GM23338 (cell line): ENCODE measurements at regions not wholly inside any gene's neighbourhood (a gene's known extent, or its start where the extent isn't known, plus 50 kb on each side); places are given as distances from the start of the nearest gene placed in this dataset.

Experiments used
- ATAC-seq: fragments of 200-7000 bp; cut with Tn5 transposase; 3 replicates; pipeline ENCODE4 v1.9.1; 2020
- DNase-seq: peaks from one replicate; pipeline ENCODE4 v3.0.0-alpha.2; 2015; ENCODE audit warnings: low spot score
- H2AFZ ChIP-seq: fragments of 200-600 bp; sonication (generic); 2 replicates; pipeline ENCODE4 v1.8.0; 2016; ENCODE audit warnings: antibody characterized with exemption, mild to moderate bottlenecking, moderate library complexity
- H3F3A ChIP-seq: fragments of 200-600 bp; sonication (generic); replicated peaks from 2 replicates; pipeline ENCODE4 v1.8.0; 2017; ENCODE audit warnings: antibody characterized with exemption, mixed run types, low read depth
- H3K27ac ChIP-seq: fragments of 200-600 bp; sonication (generic); 2 replicates; pipeline ENCODE4 v1.6.1; 2016; ENCODE audit warnings: low read depth
- H3K27me3 ChIP-seq: fragments of 200-600 bp; sonication (generic); 2 replicates; pipeline ENCODE4 v1.8.0; 2016; ENCODE audit warnings: mild to moderate bottlenecking, mixed run types, moderate library complexity; ENCODE audit not compliant: insufficient read depth
- H3K36me3 ChIP-seq: fragments of 200-600 bp; sonication (generic); 2 replicates; pipeline ENCODE4 v1.8.0; 2016; ENCODE audit warnings: mild to moderate bottlenecking; ENCODE audit not compliant: insufficient read depth
- H3K4me1 ChIP-seq: fragments of 200-600 bp; sonication (generic); 2 replicates; pipeline ENCODE4 v1.8.0; 2016; ENCODE audit warnings: mild to moderate bottlenecking, moderate library complexity; ENCODE audit not compliant: insufficient read depth
- H3K4me2 ChIP-seq: fragments of 200-600 bp; sonication (generic); 2 replicates; pipeline ENCODE4 v1.7.1; 2017; ENCODE audit warnings: mixed run types
- H3K4me3 ChIP-seq: fragments of 200-600 bp; sonication (generic); 2 replicates; pipeline ENCODE4 v1.6.1; 2016; ENCODE audit warnings: mixed run types
- H3K79me2 ChIP-seq: fragments of 200-600 bp; sonication (generic); replicated peaks from 2 replicates; pipeline ENCODE4 v1.8.0; 2017; ENCODE audit warnings: mild to moderate bottlenecking; ENCODE audit not compliant: insufficient read depth
- H3K9me2 ChIP-seq: fragments of 200-600 bp; sonication (generic); 2 replicates; pipeline ENCODE4 v1.8.0; 2017; ENCODE audit not compliant: insufficient read depth
- H4K20me1 ChIP-seq: fragments of 200-600 bp; sonication (generic); replicated peaks from 2 replicates; pipeline ENCODE4 v1.8.0; 2017; ENCODE audit warnings: mild to moderate bottlenecking; ENCODE audit not compliant: insufficient read depth
- H3K27ac Mint-ChIP-seq: 2 replicates; pipeline ENCODE4 v1.8.0; 2020; ENCODE audit warnings: inconsistent platforms, mild to moderate bottlenecking, moderate library complexity, mixed read lengths
- H3K27me3 Mint-ChIP-seq: 3 replicates; pipeline ENCODE4 v1.8.0; 2022; ENCODE audit warnings: low read depth, mild to moderate bottlenecking, moderate library complexity, mixed read lengths, inconsistent platforms; ENCODE audit not compliant: insufficient read depth, poor library complexity
- H3K36me3 Mint-ChIP-seq: 3 replicates; pipeline ENCODE4 v1.8.0; 2021; ENCODE audit warnings: low read depth, mild to moderate bottlenecking, inconsistent platforms, moderate library complexity, mixed read lengths
- H3K4me1 Mint-ChIP-seq: 3 replicates; pipeline ENCODE4 v1.8.0; 2020; ENCODE audit warnings: mild to moderate bottlenecking, inconsistent platforms, mixed read lengths
- H3K4me3 Mint-ChIP-seq: 3 replicates; pipeline ENCODE4 v1.8.0; 2021; ENCODE audit warnings: moderate library complexity, mild to moderate bottlenecking, inconsistent platforms, mixed read lengths
- H3K9me3 Mint-ChIP-seq: 3 replicates; pipeline ENCODE4 v1.8.0; 2020; ENCODE audit warnings: moderate library complexity, mild to moderate bottlenecking, inconsistent platforms, mixed read lengths
- CTCF ChIP-seq, 2 experiments: fragments of 200-600 bp in 1 of 2; sonication (generic) in 1 of 2; conservative IDR thresholded peaks; 2 replicates each; pipeline versions ENCODE4 v1.5.1 to v1.6.1; 2016 to 2017; ENCODE audit warnings: antibody characterized with exemption in 2 of 2, low read depth in 2 of 2, mild to moderate bottlenecking in 2 of 2, moderate library complexity in 1 of 2
- ZNF114 ChIP-seq: fragments of 250-450 bp; sonication (Bioruptor Pico); IDR thresholded peaks from 2 replicates; pipeline ENCODE4 v1.5.0; 2020; ENCODE audit warnings: mild to moderate bottlenecking, moderate library complexity
- ZNF331 ChIP-seq: fragments of 250-450 bp; sonication (Bioruptor Pico); IDR thresholded peaks from 2 replicates; pipeline ENCODE4 v1.5.0; 2020; ENCODE audit warnings: low read depth, mild to moderate bottlenecking, moderate library complexity
- ZNF462 ChIP-seq: fragments of 250-450 bp; sonication (Bioruptor Pico); IDR thresholded peaks from 2 replicates; pipeline ENCODE4 v1.5.0; 2020; ENCODE audit warnings: mild to moderate bottlenecking, moderate library complexity

- Histone ChIP-seq H3F3A (no peaks in the 10 kb centered on the region), H3K9me2 (no peaks in the 10 kb centered on the region), H3K4me2 (peak overlapping the region; percentile 96), H3K79me2 (no peaks in the 10 kb centered on the region), H3K4me3 (peak overlapping the region; percentile 82), H3K4me1 (peaks cover 13% of the 10 kb centered on the region), H3K36me3 (no peaks in the 10 kb centered on the region), H2AFZ (peak overlapping the region; percentile 94), H4K20me1 (no peaks in the 10 kb centered on the region), H3K27me3 (peaks cover 14% of the 10 kb centered on the region), H3K27ac (peak overlapping the region; percentile 47; the same call in 1 of the 2 replicates)
- peaks cover 14% of the 10 kb centered on the region for H3K4me1 Mint-ChIP-seq
- peak overlapping the region; percentile 77 for H3K4me3 Mint-ChIP-seq
- H3K27ac Mint-ChIP-seq: no peak overlapping the region
- H3K36me3 Mint-ChIP-seq: no peaks in the 10 kb centered on the region
- TF ChIP-seq ZNF114 (no peak), CTCF (conservative IDR thresholded peaks at IDR 0.05; ENCODE audit: low read depth in 2 of 2) (no peak), ZNF331 (CRISPR knock-in tag) (no peak), ZNF462 (CRISPR knock-in tag) (no peak)
- H3K27me3 Mint-ChIP-seq: peaks cover 12% of the 10 kb centered on the region
- no peaks in the 10 kb centered on the region; the same call in 2 of the 3 replicates for H3K9me3 Mint-ChIP-seq
- no peak; the same call in 1 of the 3 replicates for ATAC-seq
- no peak for DNase-seq
These were observed 55.1 kb upstream of the KDM7A start for GRCh38 chr7:140231771-140232491.
